IgD-negative memory B cell (primary cell): ENCODE measurements at regions not wholly inside any gene's neighbourhood (a gene's known extent, or its start where the extent isn't known, plus 50 kb on each side); places are given as distances from the start of the nearest gene placed in this dataset.

Experiments
- H3K27ac Mint-ChIP-seq, 3 donors: one replicate each; pipeline ENCODE4 v1.8.0; 2020 to 2022; ENCODE audit warnings: mild to moderate bottlenecking in 3 of 3, mixed read lengths in 3 of 3, moderate library complexity in 1 of 3
- H3K27me3 Mint-ChIP-seq: one replicate; pipeline ENCODE4 v1.8.0; 2021; ENCODE audit warnings: mixed read lengths
- H3K36me3 Mint-ChIP-seq: one replicate; pipeline ENCODE4 v1.8.0; 2020; ENCODE audit warnings: mild to moderate bottlenecking, mixed read lengths
- H3K4me1 Mint-ChIP-seq, 3 donors: one replicate each; pipeline ENCODE4 v1.8.0; 2020 to 2022; ENCODE audit warnings: mixed read lengths in 3 of 3, mild to moderate bottlenecking in 1 of 3
- H3K4me3 Mint-ChIP-seq, 4 donors: one replicate each; pipeline ENCODE4 v1.8.0; 2020 to 2022; ENCODE audit warnings: mild to moderate bottlenecking in 4 of 4, mixed read lengths in 4 of 4, moderate library complexity in 3 of 4
- H3K9me3 Mint-ChIP-seq, 3 donors: one replicate each; pipeline ENCODE4 v1.8.0; 2020 to 2021; ENCODE audit warnings: mixed read lengths in 3 of 3, mild to moderate bottlenecking in 1 of 3

DNA sequence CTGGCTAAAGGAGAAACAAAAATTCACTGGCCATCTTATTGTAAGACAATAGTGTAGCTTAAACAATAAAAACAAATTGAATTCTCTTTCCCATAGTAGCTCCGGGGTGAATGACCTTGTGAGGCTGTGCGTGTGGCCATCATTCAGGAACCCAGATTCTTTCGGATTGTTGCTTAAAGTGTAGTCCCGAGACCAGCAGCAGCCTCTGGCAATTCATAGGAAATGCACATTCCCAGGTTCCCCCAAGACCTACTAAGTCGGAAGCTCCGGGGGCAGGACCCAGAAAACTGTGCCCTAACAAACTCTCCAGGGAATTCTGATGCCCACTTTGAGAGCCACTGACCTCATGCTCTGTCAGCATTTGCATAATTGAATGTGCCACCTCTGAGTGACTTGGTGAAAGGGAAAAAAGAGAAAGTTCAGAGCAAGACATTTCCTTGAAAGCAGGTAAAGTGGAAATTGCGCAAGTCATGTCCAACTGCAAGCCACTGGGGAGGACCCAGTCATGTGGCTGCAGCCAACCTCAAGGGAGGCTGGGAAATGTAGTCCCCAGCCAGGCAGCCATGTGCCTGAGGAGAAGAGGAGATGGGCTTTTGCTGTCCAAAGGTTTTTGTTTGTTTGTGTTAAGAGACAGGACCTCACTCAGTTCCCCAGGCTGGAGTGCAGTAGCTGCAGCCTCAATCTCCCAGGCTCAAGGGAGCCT lies 50.7 kb upstream of the PNMA8B start:
- peaks cover 1% of the 10 kb centered on the region for H3K27me3 Mint-ChIP-seq
- peaks cover 3 to 7% (median 6%) of the 10 kb centered on the region in 3 donors for H3K4me1 Mint-ChIP-seq
- H3K36me3 Mint-ChIP-seq: no peaks in the 10 kb centered on the region
- H3K27ac Mint-ChIP-seq: no peak overlapping the region
- peak overlapping the region in 1 of 4 donors; percentile 47 for H3K4me3 Mint-ChIP-seq
- H3K9me3 Mint-ChIP-seq: peaks cover 3 to 12% (median 8%) of the 10 kb centered on the region in 3 donors

DNA sequence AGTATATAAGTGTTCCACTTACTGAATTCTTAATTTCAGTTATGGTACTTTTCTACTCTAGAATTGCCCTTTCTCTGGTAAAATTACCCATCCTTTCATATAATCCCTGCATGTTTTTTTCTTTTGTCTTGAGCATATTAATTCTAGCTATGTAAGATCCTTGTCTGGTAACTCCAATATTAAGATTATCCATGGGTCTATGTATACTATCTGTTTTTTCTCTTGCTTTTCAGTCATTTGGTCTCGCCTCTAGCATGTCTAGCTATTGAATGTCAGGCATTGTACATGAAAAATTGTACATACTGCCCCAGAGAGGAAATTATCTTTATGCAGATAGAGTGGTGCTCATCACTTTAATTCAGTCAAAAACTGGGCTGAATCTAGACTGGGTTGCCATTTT lies 50.4 kb upstream of the CALM3 start:
- peaks cover 4% of the 10 kb centered on the region for H3K27me3 Mint-ChIP-seq
- peaks cover 4 to 17% (median 17%) of the 10 kb centered on the region in 3 donors for H3K9me3 Mint-ChIP-seq
- H3K27ac Mint-ChIP-seq: no peak overlapping the region
- peaks cover 0 to 3% (median 0%) of the 10 kb centered on the region in 3 donors for H3K4me1 Mint-ChIP-seq
- peaks cover 5% of the 10 kb centered on the region for H3K36me3 Mint-ChIP-seq
- no peak overlapping the region for H3K4me3 Mint-ChIP-seq

DNA sequence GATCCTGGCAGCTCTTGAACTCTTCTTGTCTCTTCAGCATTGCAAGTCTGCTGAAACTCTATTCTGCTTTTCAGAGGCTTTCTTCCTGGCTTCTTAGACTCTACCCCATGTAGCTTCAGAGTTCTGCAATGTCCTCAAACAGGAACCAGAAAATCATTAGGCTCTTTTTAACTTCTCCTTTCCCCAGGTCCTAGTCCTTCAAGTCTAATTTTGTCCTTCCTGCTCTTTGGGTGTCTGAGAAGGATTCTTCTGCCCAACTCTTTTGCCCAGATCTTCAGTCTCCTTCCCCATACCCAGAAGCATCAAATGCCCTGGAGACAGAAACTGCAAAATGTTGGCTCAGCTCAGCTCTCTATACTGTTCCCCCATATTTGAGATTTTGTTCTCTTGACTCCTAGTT lies 50.0 kb upstream of the CALM3 start:
- Mint-ChIP-seq H3K27ac (no peak overlapping the region), H3K27me3 (peaks cover 4% of the 10 kb centered on the region), H3K36me3 (peaks cover 5% of the 10 kb centered on the region), H3K4me3 (peak overlapping the region in 1 of 4 donors; percentile 6), H3K4me1 (peaks cover 0 to 3% (median 0%) of the 10 kb centered on the region in 3 donors), H3K9me3 (peaks cover 4 to 17% (median 17%) of the 10 kb centered on the region in 3 donors)
